GM12892 (cell line): ENCODE measurements at regions not wholly inside any gene's neighbourhood (a gene's known extent, or its start where the extent isn't known, plus 50 kb on each side); places are given as distances from the start of the nearest gene placed in this dataset.

Experiments
- POLR2A ChIP-seq: IDR thresholded peaks from 2 replicates; pipeline ENCODE4 v1.6.1; 2011; ENCODE audit warnings: low read depth, low read length, control low read depth
- POLR2AphosphoS5 ChIP-seq: IDR thresholded peaks from 2 replicates; pipeline ENCODE4 v1.6.1; 2011; ENCODE audit warnings: low read depth, low read length, control low read depth

DNA sequence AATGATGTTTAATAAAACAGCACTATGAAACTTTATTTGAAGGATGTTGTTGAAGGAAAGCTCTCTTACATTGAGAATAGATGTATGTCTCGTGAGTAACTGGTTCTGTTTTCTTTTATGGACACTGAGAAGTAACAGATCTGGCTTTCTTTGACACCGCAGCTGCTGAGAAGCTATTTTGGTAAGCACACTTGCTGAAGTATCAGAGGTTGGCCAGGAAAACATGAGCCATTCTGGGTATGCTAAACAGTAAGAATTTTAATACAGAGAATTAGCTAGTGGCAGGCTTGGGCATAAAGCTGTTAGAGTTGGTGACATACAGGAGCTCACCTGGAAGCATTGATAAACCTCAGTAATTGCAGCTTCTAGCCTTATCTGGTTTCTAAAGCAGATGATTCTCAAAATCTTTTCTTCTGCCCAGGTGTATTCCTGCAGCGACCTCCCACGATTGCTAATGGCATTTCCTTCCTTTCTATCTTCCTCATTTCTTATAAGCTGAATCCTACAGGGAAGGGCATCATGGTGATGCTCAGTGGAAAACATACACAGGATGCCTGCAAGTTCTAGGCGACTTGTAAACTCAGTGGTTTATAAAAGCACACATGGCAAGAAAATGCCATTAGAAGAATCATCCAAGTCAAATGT, 291.6 kb upstream of the SLC16A7 start:
- TF ChIP-seq POLR2A = no peak
- no peak for TF ChIP-seq POLR2AphosphoS5
